ENCODE measurements at regions not wholly inside any gene's neighbourhood (a gene's known extent, or its start where the extent isn't known, plus 50 kb on each side); places are given as distances from the start of the nearest gene placed in this dataset.

GRCh38 chr1:117782056-117782455, 147.4 kb downstream of the GDAP2 start:
- no peaks in the 10 kb centered on the region for H3K9me2 ChIP-seq (replicated peaks; ENCODE audit: insufficient read depth)
- no peak for DNase-seq (ENCODE audit: low spot score)
- no peak overlapping the region for H2AFZ ChIP-seq
- no peaks in the 10 kb centered on the region for H3K9me3 ChIP-seq (ENCODE audit: low read depth)
- H3K4me2 ChIP-seq, result no peak overlapping the region
- H3K27ac ChIP-seq, result peak overlapping the region; percentile 52
- H3K4me1 ChIP-seq (ENCODE audit: insufficient read depth), result peaks cover 12% of the 10 kb centered on the region
- H4K20me1 ChIP-seq (ENCODE audit: insufficient read depth, poor library complexity, severe bottlenecking), result no peaks in the 10 kb centered on the region
- H3K4me3 ChIP-seq, result no peak overlapping the region
- no peaks in the 10 kb centered on the region for H3K79me2 ChIP-seq
- TF ChIP-seq EZH2phosphoT487 (IDR thresholded peaks at IDR 0.05; ENCODE audit: low read depth, severe bottlenecking, unreplicated experiment), result no peak
- no peak for TF ChIP-seq CTCF (IDR thresholded peaks at IDR 0.05; ENCODE audit: poor library complexity)
- TF ChIP-seq EZH2 (IDR thresholded peaks at IDR 0.05; ENCODE audit: borderline replicate concordance), result no peak
- 22% methylated on average over 4 of the region's 4 CpGs for WGBS (ENCODE audit: low lambda C conversion rate, missing lambda C conversion rate)
- no peaks in the 10 kb centered on the region for H3K27me3 ChIP-seq
- no peaks in the 10 kb centered on the region for H3K36me3 ChIP-seq (replicated peaks; ENCODE audit: insufficient read depth, low read depth)

- no peaks in the 10 kb centered on the region for H3K9me3 ChIP-seq (ENCODE audit: low read depth)
- H3K27me3 ChIP-seq, result no peaks in the 10 kb centered on the region
- no peaks in the 10 kb centered on the region for H3K9me2 ChIP-seq (replicated peaks; ENCODE audit: insufficient read depth)
- H2AFZ ChIP-seq, result no peak overlapping the region
- no peaks in the 10 kb centered on the region for H4K20me1 ChIP-seq (ENCODE audit: insufficient read depth, poor library complexity, severe bottlenecking)
- no peaks in the 10 kb centered on the region for H3K79me2 ChIP-seq
- no peak for DNase-seq (ENCODE audit: low spot score)
- no peaks in the 10 kb centered on the region for H3K36me3 ChIP-seq (replicated peaks; ENCODE audit: insufficient read depth, low read depth)
- no peak overlapping the region for H3K27ac ChIP-seq
- TF ChIP-seq CTCF (IDR thresholded peaks at IDR 0.05; ENCODE audit: poor library complexity) (no peak), EZH2phosphoT487 (IDR thresholded peaks at IDR 0.05; ENCODE audit: low read depth, severe bottlenecking, unreplicated experiment) (no peak), EZH2 (IDR thresholded peaks at IDR 0.05; ENCODE audit: borderline replicate concordance) (no peak)
- peaks cover 12% of the 10 kb centered on the region for H3K4me1 ChIP-seq (ENCODE audit: insufficient read depth)
- no peak overlapping the region for H3K4me2 ChIP-seq
- H3K4me3 ChIP-seq, result no peak overlapping the region
- 86% methylated on average over 4 of the region's 4 CpGs for WGBS (ENCODE audit: low lambda C conversion rate, missing lambda C conversion rate)
Observed at GRCh38 chr1:117783606-117784396, 145.6 kb downstream of the GDAP2 start.

GRCh38 chr1:117788014-117788413, 141.4 kb downstream of the GDAP2 start:
- Histone ChIP-seq H3K27ac (no peak overlapping the region), H3K4me1 (ENCODE audit: insufficient read depth) (no peaks in the 10 kb centered on the region), H3K9me2 (replicated peaks; ENCODE audit: insufficient read depth) (no peaks in the 10 kb centered on the region), H4K20me1 (ENCODE audit: insufficient read depth, poor library complexity, severe bottlenecking) (no peaks in the 10 kb centered on the region), H3K36me3 (replicated peaks; ENCODE audit: insufficient read depth, low read depth) (no peaks in the 10 kb centered on the region), H3K9me3 (ENCODE audit: low read depth) (no peaks in the 10 kb centered on the region), H3K4me3 (no peak overlapping the region), H3K4me2 (no peak overlapping the region), H3K27me3 (no peaks in the 10 kb centered on the region), H3K79me2 (no peaks in the 10 kb centered on the region), H2AFZ (no peak overlapping the region)
- 38% methylated on average over 5 of the region's 5 CpGs for WGBS (ENCODE audit: low lambda C conversion rate, missing lambda C conversion rate)
- no peak for TF ChIP-seq CTCF (IDR thresholded peaks at IDR 0.05; ENCODE audit: poor library complexity)
- no peak for TF ChIP-seq EZH2 (IDR thresholded peaks at IDR 0.05; ENCODE audit: borderline replicate concordance)
- TF ChIP-seq EZH2phosphoT487 (IDR thresholded peaks at IDR 0.05; ENCODE audit: low read depth, severe bottlenecking, unreplicated experiment), result no peak
- no peak for DNase-seq (ENCODE audit: low spot score)

Data from hepatocyte (in vitro differentiated cells).